ENCODE measurements at regions not wholly inside any gene's neighbourhood (a gene's known extent, or its start where the extent isn't known, plus 50 kb on each side); places are given as distances from the start of the nearest gene placed in this dataset.

GRCh38 chr2:187826023-187826422 is 271.8 kb upstream of the TFPI start:
- H3K36me3 ChIP-seq (replicated peaks in 1 of 2; ENCODE audit: insufficient read depth in 1 of 2, low read depth in 2 of 2), result no peaks in the 10 kb centered on the region
- no peaks in the 10 kb centered on the region for H3K4me1 ChIP-seq
- TF ChIP-seq CTCF (IDR thresholded peaks at IDR 0.05), result no peak
- TF ChIP-seq POLR2A (IDR thresholded peaks at IDR 0.05), result no peak
- no peak for ATAC-seq
- no peaks in the 10 kb centered on the region for H3K27me3 ChIP-seq
- no peak for DNase-seq
- H3K27ac ChIP-seq, result no peak overlapping the region
- WGBS, 2 donors, result 46 to 55% methylated on average over 2 of the region's 2 CpGs
- no peaks in the 10 kb centered on the region for H3K9me3 ChIP-seq
- H3K4me3 ChIP-seq, result no peak overlapping the region
- intact Hi-C loops (cut with DNase I), result no loop called here

GRCh38 chr2:187834787-187835186 is 280.6 kb upstream of the TFPI start:
- TF ChIP-seq CTCF (IDR thresholded peaks at IDR 0.05) (no peak), POLR2A (IDR thresholded peaks at IDR 0.05) (no peak)
- WGBS, 2 donors, result 89 to 93% methylated on average over 5 of the region's 5 CpGs
- H3K4me3 ChIP-seq, result no peak overlapping the region
- H3K9me3 ChIP-seq, result no peaks in the 10 kb centered on the region
- ATAC-seq, result no peak
- H3K27ac ChIP-seq, result no peak overlapping the region
- no peaks in the 10 kb centered on the region for H3K4me1 ChIP-seq
- no peaks in the 10 kb centered on the region for H3K27me3 ChIP-seq
- H3K36me3 ChIP-seq (replicated peaks in 1 of 2; ENCODE audit: insufficient read depth in 1 of 2, low read depth in 2 of 2), result no peaks in the 10 kb centered on the region
- DNase-seq, result no peak
- intact Hi-C loops (cut with DNase I), result no loop called here

GRCh38 chr2:187838690-187839089 is 284.5 kb upstream of the TFPI start:
- Histone ChIP-seq H3K4me3 (no peak overlapping the region), H3K9me3 (no peaks in the 10 kb centered on the region), H3K36me3 (replicated peaks in 1 of 2; ENCODE audit: insufficient read depth in 1 of 2, low read depth in 2 of 2) (no peaks in the 10 kb centered on the region), H3K27me3 (no peaks in the 10 kb centered on the region), H3K4me1 (no peaks in the 10 kb centered on the region), H3K27ac (no peak overlapping the region)
- TF ChIP-seq POLR2A (IDR thresholded peaks at IDR 0.05), result no peak
- TF ChIP-seq CTCF (IDR thresholded peaks at IDR 0.05), result no peak
- 80 to 88% methylated on average over 1 of the region's 1 CpG for WGBS, 2 donors
- ATAC-seq (no peak), DNase-seq (no peak)
- intact Hi-C loops (cut with DNase I), result no loop called here

- Histone ChIP-seq H3K27me3 (no peaks in the 10 kb centered on the region), H3K9me3 (no peaks in the 10 kb centered on the region), H3K27ac (no peak overlapping the region), H3K36me3 (replicated peaks in 1 of 2; ENCODE audit: insufficient read depth in 1 of 2, low read depth in 2 of 2) (no peaks in the 10 kb centered on the region), H3K4me3 (no peak overlapping the region), H3K4me1 (peaks cover 7% of the 10 kb centered on the region)
- ATAC-seq, result no peak
- intact Hi-C loops (cut with DNase I), result loop anchor here (10.0 kb wide), 2 partner anchors 258 to 348 kb away; no protein-coding TSS in a partner anchor
- TF ChIP-seq POLR2A (IDR thresholded peaks at IDR 0.05) (no peak), CTCF (IDR thresholded peaks at IDR 0.05) (no peak)
- no peak for DNase-seq
- 91 to 95% methylated on average over 4 of the region's 4 CpGs for WGBS, 2 donors
Observed at GRCh38 chr2:187842315-187842714, 288.1 kb upstream of the TFPI start.

All from body of pancreas (tissue), 4 donors.